ENCODE measurements at regions not wholly inside any gene's neighbourhood (a gene's known extent, or its start where the extent isn't known, plus 50 kb on each side); places are given as distances from the start of the nearest gene placed in this dataset.

GRCh38 chr16:62909597-62909996 lies 873.4 kb upstream of the CDH8 start:
- DNase-seq, result no peak

- DNase-seq, result no peak
Observed at GRCh38 chr16:62907562-62907961, 871.3 kb upstream of the CDH8 start.

GRCh38 chr16:62903961-62904502 lies 867.8 kb upstream of the CDH8 start:
- DNase-seq, result no peak

DNA sequence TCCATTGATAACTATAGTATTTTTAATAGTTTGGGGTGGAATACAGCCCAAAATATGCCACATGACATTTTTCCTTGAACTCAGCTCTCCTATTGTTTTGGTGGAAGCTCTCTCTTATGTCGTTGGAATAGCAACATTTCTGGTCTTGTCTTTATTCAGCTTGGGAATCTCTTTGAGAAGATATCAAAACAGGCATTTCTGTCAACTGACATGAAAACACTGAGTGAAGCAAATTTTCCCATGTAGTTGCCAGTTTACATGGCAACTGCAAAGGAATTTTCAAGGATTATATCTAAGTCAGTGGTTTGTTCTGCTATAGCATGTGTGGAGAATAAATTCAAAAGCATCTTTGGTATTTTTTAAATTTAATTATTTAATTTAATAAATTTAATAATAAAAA lies 863.5 kb upstream of the CDH8 start:
- no peak for DNase-seq

GRCh38 chr16:62889097-62889496 lies 852.9 kb upstream of the CDH8 start:
- no peak for DNase-seq

DNA sequence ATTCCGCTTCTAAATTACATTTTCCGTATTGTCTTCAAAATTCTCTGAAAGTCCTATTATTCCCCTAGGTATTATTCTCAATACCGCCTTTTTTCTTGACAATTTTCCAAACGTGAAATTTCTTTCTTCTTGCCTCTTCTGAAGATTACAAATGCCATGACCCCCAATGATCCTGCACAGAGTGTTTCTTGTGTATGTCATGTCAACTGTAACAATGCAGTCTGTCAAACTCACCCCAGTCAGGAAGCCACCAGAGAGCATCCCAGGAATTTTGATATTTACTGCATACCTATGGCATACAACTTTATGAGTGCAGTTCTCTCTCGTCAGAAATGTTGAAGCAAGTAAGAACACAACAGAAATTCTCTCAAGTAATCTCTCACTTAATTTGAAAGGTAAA lies 847.3 kb upstream of the CDH8 start:
- no peak for DNase-seq

DNA sequence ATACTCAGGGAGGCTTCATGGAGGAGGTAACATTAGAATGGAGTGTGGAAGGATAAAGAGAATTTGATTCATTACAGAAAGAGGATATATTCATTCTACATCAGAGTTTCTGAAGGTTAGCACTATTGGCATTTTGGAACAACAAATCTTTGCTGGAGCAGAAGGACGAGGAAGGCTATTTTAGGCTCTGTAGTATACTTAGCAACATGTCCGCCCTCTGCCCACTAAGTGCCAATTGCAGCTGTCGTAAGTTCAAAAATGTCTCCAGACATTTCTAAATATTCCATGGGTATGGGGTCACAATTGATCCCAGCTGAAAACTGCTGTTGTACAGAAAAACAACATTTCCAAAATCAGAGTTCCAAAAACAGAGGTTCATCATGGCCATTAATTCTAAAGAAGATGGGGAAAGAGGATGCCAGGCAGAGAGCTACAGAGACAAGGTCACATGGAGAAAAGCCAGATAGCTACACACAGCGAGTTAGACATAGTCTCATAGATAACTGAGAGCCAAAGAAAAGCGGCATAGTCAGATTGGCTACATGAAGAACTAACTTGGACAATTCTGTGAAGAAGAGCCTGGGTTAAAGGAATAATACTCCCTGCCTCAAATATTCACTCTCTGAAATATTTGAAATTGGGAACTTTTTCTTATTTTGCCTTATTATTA lies 846.4 kb upstream of the CDH8 start:
- DNase-seq, result no peak

DNA sequence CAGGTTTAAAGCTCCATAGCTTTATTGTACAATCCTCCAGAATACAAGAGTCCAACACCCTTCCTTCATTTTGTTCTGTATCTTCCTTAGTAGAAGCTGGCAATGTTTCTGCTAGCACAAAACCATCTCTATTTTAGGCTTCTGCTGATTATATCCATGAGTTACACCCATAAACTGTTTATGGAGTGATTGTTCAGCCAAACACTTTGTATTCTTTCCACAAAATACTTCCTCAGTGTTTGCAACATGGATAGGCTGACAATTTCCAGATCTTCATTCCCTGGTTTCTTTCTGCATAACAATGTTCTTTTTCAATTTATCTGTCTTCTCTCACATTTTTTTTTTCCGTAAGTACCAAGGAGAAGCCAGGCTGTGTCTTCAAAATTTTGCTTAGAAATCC lies 839.9 kb upstream of the CDH8 start:
- no peak for DNase-seq

- no peak for DNase-seq
Observed at GRCh38 chr16:62872339-62872738, 836.1 kb upstream of the CDH8 start.

GRCh38 chr16:62870554-62870953 lies 834.3 kb upstream of the CDH8 start:
- DNase-seq, result peak in 1 of 2 experiments; percentile 1

GRCh38 chr16:62869837-62870236 lies 833.6 kb upstream of the CDH8 start:
- DNase-seq, result no peak

- no peak for DNase-seq
Observed at GRCh38 chr16:62863139-62863538, 826.9 kb upstream of the CDH8 start.

DNA sequence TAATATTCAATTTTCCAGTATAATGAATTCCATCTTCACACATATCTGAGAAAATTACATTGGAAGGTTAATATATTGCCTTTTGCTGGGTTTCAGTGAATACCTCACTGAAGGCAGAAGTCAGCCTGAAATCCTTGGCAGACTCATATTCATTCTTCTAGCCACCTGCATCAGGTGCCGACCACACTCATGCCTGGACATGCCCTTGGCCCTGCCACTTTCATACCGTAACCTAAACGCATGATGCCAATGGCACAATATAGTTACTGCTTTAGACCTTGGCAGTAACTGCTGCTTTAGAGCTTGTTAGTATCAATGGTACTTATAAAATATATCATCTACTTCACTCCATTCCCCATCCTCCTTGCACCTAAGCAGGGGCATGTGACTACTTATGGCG lies 817.6 kb upstream of the CDH8 start:
- no peak for DNase-seq

GRCh38 chr16:62846399-62847057 lies 810.3 kb upstream of the CDH8 start:
- DNase-seq, result no peak

DNA sequence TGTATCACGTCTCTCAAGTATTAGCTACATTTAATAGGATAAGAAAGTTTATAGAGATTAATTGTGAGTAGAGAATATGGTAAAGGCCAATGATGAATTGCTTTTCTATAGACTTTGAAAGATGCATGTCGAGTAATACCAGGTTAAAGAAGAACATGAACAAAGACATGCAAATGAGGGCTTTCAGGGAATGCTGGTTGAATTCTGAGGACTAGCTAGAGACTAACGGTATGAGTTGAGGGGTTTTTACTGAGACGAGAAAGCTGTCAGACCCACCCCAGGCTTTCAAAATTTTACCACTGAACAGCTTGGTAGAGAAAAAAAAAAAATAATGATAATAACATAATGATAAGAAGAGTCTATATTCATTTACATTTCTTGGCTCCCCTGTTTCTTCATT lies 796.0 kb upstream of the CDH8 start:
- no peak for DNase-seq

GRCh38 chr16:62831235-62831850 lies 795.1 kb upstream of the CDH8 start:
- no peak for DNase-seq

- no peak for DNase-seq
Observed at GRCh38 chr16:62829607-62830006, 793.4 kb upstream of the CDH8 start.

DNA sequence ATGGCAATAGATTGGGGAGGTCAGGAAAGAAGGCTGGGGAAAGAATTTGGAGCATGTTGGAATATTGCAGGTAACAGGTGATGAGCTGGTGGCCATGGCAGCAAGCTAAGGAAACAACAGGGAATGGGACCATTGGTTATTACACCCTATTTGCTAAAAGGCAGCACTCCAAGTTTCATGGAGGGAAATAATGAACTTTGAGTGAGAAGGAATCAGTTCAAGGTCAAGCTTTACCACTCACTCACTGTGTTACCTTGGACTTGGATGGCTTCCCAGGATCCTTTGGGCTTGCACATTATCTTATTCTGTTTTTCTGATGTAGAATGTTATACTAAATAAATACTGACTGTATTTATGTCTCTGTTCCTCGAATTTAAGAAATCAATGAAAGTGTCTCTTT lies 792.8 kb upstream of the CDH8 start:
- no peak for DNase-seq

- no peak for DNase-seq
Observed at GRCh38 chr16:62821824-62822223, 785.6 kb upstream of the CDH8 start.

GRCh38 chr16:62816971-62817519 lies 780.8 kb upstream of the CDH8 start:
- DNase-seq, result no peak

DNA sequence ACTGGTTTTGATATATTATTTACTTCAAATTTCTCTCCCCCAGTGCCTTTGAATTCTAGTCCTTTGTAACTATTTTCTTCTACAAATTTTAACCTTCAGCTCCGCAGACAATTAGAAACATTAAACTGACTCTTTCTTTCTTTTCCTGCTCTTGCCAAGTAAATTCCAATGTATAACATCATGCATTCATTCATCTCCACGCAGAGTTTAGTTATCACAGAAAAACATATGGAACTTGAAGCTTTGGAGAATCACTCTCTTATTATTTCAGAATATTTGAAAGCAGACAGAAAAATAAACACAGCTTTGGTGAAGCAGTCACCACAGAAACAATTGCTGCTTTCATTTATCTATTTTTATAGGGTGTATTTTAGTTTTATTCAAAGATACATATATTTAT lies 778.7 kb upstream of the CDH8 start:
- DNase-seq, result no peak

GRCh38 chr16:62805221-62805857 lies 769.1 kb upstream of the CDH8 start:
- DNase-seq, result no peak

GRCh38 chr16:62794724-62795123 lies 758.5 kb upstream of the CDH8 start:
- DNase-seq, result no peak
